HFFc6 (cell line): ENCODE measurements at regions not wholly inside any gene's neighbourhood (a gene's known extent, or its start where the extent isn't known, plus 50 kb on each side); places are given as distances from the start of the nearest gene placed in this dataset.

Experiments
- DNase-seq: peaks from one replicate; pipeline ENCODE4 v3.0.0-alpha.2; 2018
- H3K27ac Mint-ChIP-seq: 2 replicates; pipeline ENCODE4 v1.8.0; 2020; ENCODE audit warnings: mild to moderate bottlenecking, mixed read lengths
- H3K27me3 Mint-ChIP-seq: 2 replicates; pipeline ENCODE4 v1.8.0; 2021; ENCODE audit warnings: mild to moderate bottlenecking, moderate library complexity, mixed read lengths; ENCODE audit not compliant: insufficient read depth
- H3K36me3 Mint-ChIP-seq: 2 replicates; pipeline ENCODE4 v1.8.0; 2021; ENCODE audit warnings: low read depth, mixed read lengths
- H3K4me1 Mint-ChIP-seq: 2 replicates; pipeline ENCODE4 v1.8.0; 2020; ENCODE audit warnings: low read depth, mixed read lengths
- H3K4me3 Mint-ChIP-seq: 2 replicates; pipeline ENCODE4 v1.8.0; 2020; ENCODE audit warnings: mild to moderate bottlenecking, moderate library complexity, mixed read lengths
- H3K9me3 Mint-ChIP-seq: 2 replicates; pipeline ENCODE4 v1.8.0; 2020; ENCODE audit warnings: mild to moderate bottlenecking, mixed read lengths
- TF ChIP-seq, protein P1 (sequence below): fragments of 200-600 bp; sonication (generic); IDR thresholded peaks from 2 replicates; pipeline ENCODE4 v1.5.0; 2021; ENCODE audit warnings: antibody characterized with exemption, mild to moderate bottlenecking

DNA sequence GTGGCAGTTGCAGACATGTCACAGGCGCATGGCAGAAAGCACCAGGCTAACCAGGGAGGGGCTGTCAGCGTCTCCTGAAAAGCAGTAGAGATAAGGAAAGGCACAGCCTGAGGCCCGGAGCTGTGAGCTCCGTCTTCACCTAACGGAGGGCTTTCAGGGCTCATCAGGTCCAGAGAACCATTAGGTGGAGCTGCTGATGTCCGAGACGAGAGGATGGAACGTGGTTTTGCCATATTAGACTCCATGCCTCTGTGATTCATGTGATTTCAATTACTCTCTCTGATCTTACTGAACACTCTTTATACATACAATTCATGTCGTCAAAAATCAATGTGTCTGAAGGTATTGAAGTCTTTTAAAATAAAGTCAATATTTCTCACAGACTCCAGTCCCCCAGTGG is 120.3 kb upstream of the RAB6C start:
- TF ChIP-seq, protein P1, sequence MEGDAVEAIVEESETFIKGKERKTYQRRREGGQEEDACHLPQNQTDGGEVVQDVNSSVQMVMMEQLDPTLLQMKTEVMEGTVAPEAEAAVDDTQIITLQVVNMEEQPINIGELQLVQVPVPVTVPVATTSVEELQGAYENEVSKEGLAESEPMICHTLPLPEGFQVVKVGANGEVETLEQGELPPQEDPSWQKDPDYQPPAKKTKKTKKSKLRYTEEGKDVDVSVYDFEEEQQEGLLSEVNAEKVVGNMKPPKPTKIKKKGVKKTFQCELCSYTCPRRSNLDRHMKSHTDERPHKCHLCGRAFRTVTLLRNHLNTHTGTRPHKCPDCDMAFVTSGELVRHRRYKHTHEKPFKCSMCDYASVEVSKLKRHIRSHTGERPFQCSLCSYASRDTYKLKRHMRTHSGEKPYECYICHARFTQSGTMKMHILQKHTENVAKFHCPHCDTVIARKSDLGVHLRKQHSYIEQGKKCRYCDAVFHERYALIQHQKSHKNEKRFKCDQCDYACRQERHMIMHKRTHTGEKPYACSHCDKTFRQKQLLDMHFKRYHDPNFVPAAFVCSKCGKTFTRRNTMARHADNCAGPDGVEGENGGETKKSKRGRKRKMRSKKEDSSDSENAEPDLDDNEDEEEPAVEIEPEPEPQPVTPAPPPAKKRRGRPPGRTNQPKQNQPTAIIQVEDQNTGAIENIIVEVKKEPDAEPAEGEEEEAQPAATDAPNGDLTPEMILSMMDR: no peak
- Mint-ChIP-seq H3K9me3 (no peaks in the 10 kb centered on the region; the same call in 1 of the 2 replicates), H3K27me3 (peaks cover 10% of the 10 kb centered on the region), H3K4me1 (no peaks in the 10 kb centered on the region), H3K27ac (no peak overlapping the region), H3K4me3 (no peak overlapping the region), H3K36me3 (no peaks in the 10 kb centered on the region)
- DNase-seq: no peak

DNA sequence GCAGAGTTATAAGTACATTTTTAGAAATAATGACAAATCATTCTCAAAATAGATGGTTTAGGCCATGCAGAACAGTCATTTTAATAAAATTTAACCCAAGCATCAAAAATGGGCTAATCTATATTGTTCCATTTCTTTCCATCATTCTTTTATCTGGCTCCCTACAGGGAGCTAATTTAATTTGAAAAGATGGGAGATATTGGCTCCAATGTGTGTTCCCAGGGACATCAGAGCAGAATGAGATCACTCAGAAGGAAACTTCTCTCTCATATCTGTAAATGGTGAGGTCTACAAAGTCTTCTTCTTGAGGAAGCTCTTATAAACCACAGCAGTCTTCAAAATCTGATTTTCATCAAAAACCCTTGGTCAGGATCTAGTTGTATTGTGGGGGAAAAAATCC is 119.4 kb upstream of the RAB6C start:
- Mint-ChIP-seq H3K27ac (no peak overlapping the region), H3K9me3 (no peaks in the 10 kb centered on the region; the same call in 1 of the 2 replicates), H3K4me1 (no peaks in the 10 kb centered on the region), H3K27me3 (peaks cover 10% of the 10 kb centered on the region), H3K4me3 (no peak overlapping the region), H3K36me3 (no peaks in the 10 kb centered on the region)
- TF ChIP-seq, protein P1: no peak
- no peak for DNase-seq

DNA sequence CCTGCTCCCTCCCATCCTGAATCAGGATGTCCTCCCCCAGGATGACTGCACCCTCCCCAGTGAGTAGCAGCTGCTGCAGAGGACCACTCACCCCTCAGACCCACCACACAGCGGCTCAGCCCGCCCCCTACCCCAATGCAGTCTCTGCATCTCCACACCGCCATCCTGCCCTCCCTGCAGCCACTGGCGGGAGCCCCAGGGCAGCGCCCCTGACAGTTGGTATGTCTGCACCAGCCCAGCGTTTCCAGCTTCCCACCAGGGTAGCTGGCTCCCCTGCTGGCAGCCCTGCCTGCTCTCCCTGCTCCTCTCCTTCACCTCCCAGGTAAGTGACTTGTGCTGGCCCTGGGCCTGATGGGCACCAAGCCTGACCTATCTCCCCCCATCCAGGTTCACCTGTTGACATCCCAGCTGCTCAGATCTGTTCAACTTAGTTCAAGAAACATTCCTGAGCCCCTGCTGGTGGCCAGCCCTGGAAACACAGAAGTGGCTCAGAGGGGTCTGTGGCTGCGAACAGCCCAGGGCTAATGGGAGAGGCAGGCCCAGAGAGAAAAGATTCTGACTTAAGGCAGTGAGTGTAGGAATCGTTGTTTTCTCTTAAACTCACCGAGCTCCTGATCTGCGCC is 117.7 kb upstream of the RAB6C start:
- Mint-ChIP-seq H3K9me3 (peaks cover 5% of the 10 kb centered on the region), H3K27ac (no peak overlapping the region), H3K36me3 (no peaks in the 10 kb centered on the region), H3K4me1 (no peaks in the 10 kb centered on the region), H3K4me3 (no peak overlapping the region), H3K27me3 (peaks cover 10% of the 10 kb centered on the region)
- TF ChIP-seq, protein P1: no peak
- DNase-seq: no peak

DNA sequence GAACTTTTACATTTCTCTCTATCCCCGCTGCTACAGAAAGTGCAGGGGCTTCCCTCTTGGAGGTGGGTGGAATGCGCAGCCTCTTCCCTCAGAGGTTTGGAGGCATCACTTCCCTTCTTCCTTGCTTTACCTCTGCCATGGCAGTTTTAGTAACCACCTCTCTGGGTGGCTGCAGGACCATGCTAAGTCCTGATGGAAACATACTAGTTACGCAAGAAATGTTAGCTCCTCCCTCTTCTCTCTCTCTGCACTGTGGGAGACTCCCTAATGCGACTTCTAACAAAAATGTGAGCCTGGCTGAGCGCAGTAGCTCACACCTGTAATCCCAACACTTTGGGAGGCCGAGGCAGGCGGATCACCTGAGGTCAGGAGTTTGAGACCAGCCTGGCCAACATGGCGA is 116.8 kb upstream of the RAB6C start:
- no peak overlapping the region for H3K4me3 Mint-ChIP-seq
- H3K27ac Mint-ChIP-seq: no peak overlapping the region
- peaks cover 5% of the 10 kb centered on the region for H3K9me3 Mint-ChIP-seq
- TF ChIP-seq, protein P1: no peak
- no peaks in the 10 kb centered on the region for H3K36me3 Mint-ChIP-seq
- no peaks in the 10 kb centered on the region for H3K4me1 Mint-ChIP-seq
- no peak for DNase-seq
- H3K27me3 Mint-ChIP-seq: peaks cover 10% of the 10 kb centered on the region

DNA sequence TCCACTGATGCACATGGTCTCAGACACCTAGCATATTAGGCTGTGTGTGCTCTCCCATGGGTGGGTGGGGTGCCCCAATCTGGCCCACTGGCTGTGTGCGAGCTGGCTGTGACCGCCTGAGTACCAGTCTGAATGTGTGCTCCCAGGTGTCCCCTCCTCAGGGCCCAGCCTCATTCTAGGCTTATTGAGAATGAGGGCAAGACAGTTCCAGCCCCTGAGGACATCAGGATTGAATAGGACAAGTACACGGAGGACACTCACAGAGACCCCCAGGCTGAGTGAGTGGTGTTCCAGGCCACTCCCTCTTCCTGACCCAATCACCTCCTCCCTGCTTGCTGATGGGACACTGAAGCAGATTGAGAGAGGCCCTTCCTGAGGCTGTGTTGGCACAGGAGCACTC is 116.1 kb upstream of the RAB6C start:
- TF ChIP-seq, protein P1: no peak
- H3K4me3 Mint-ChIP-seq: no peak overlapping the region
- H3K9me3 Mint-ChIP-seq: peaks cover 5% of the 10 kb centered on the region
- H3K27me3 Mint-ChIP-seq: peaks cover 10% of the 10 kb centered on the region
- H3K4me1 Mint-ChIP-seq: no peaks in the 10 kb centered on the region
- no peaks in the 10 kb centered on the region for H3K36me3 Mint-ChIP-seq
- no peak for DNase-seq
- H3K27ac Mint-ChIP-seq: no peak overlapping the region

DNA sequence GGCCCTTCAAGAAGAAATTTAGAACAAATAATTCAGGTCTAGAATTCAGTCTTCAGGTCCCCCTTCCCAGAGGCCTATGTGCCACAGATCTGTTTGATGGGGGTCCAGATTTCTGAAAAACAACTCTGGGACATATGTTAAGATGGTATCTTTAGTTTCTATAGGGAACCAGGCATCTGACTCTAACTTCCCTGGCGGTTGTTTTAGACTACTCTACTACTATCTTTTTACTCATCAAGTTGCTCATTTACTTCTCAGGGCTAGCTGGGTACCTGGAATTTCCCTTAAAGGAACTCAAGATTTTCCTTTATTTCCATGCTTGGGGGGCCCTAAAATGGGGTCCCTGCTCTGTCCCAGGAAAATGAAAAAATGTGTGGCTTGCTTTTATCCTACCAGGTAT is 114.7 kb upstream of the RAB6C start:
- peaks cover 13% of the 10 kb centered on the region for H3K27me3 Mint-ChIP-seq
- TF ChIP-seq, protein P1: no peak
- peaks cover 5% of the 10 kb centered on the region for H3K9me3 Mint-ChIP-seq
- no peak overlapping the region for H3K4me3 Mint-ChIP-seq
- DNase-seq: no peak
- no peaks in the 10 kb centered on the region for H3K36me3 Mint-ChIP-seq
- no peak overlapping the region for H3K27ac Mint-ChIP-seq
- no peaks in the 10 kb centered on the region for H3K4me1 Mint-ChIP-seq
